NCI-H128 (cell line): ENCODE measurements at regions not wholly inside any gene's neighbourhood (a gene's known extent, or its start where the extent isn't known, plus 50 kb on each side); places are given as distances from the start of the nearest gene placed in this dataset.
A peak's percentile ranks its signal among the peaks of the same experiment; 100 is the strongest.

Source experiments
- DNase-seq: peaks from one replicate; lab custom pipeline; 2025; ENCODE audit not compliant: unreplicated experiment; lab: John Stamatoyannopoulos, UW

- no peak for DNase-seq
Observed at GRCh38 chr9:26086396-26086795, 408.2 kb upstream of the TUSC1 start.

DNA sequence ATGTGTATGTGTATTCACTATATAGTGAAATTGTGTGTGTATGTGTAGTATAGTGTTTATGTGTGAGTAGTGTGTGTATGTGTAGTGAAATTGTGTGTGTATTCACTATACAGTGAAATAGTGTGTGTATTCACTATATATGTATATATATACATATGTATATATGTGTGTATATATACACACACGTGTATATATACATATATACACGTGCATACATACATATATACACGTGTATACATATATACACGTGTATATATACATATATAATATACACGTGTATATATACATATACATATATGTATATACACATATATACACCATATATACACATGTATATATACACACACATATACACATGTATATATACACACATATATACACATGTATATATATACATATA is 403.6 kb upstream of the TUSC1 start:
- DNase-seq = no peak

DNA sequence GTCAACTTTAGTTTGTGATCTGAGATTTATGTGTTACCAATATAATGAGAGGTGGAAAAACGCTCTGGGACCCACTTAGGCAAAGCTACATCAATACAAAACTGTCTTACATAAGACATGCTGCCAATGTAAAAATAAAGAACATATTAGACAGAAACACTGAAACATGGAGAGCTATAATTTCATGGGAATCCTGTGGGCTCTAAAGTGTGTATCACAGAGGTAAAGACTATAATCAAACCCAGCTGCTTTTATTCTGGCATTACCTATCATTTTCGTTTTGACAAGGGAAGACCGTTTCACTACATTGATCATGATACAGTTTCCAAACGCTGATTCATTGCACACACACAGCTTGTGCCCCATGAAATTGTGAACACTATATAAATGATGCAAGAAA is 400.5 kb upstream of the TUSC1 start:
- DNase-seq = no peak

DNA sequence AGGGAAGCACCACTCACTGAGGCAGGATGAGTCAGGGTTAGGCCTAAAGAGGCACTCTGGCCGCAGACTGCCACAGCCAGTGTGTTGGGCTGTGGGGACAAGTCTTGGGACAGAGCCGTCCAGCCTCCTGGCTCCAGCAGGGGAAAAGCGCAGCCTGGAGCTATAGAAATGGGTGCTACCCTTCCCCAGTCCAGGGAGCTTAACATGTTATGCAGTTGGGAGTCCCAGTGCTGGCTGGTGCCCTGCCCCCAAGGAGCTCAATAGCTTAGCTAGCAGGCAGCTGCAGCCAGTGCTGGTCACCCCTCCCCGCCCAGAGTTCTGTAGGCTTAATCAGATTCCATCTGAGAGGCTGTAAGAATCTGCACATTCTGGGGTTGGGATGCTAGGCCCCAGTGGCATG is 399.6 kb upstream of the TUSC1 start:
- DNase-seq = no peak

DNA sequence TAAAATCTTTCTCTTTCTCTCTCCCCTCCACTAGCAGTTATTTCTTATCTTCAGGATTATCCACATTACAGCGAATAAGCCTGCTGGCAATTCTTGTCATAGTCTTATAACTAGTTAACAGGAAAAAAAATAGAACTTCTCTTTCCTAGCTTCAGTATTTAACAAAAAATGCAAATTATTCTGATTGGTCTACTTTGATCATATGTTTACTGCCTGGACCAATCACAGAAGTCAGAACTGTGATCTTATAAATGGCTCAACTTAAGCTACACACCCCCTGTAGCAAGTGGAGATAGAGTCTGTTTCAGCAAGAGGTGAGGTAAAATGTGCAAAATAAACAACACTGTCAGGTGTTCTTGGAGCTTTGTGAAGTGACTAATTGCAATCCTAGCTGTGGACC is 389.4 kb upstream of the TUSC1 start:
- no peak for DNase-seq

DNA sequence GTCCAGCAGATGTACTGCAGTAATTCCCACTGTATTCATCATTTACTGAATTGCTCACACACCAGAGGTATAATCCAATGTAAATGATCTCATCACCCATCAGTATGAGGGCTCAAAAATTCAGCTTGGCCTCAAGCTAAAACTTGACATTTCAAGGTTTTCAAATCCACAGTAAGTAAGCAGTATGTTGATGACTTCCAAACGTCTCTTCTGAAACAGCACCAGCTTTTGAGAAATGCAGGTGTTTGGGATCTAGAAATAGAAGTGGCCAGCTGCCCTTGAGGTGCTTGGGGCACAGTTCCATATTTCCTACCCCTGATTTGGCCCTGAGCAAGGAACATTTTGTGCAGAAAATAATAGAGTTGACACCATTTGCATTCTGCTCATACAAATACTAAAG is 388.0 kb upstream of the TUSC1 start:
- no peak for DNase-seq

DNA sequence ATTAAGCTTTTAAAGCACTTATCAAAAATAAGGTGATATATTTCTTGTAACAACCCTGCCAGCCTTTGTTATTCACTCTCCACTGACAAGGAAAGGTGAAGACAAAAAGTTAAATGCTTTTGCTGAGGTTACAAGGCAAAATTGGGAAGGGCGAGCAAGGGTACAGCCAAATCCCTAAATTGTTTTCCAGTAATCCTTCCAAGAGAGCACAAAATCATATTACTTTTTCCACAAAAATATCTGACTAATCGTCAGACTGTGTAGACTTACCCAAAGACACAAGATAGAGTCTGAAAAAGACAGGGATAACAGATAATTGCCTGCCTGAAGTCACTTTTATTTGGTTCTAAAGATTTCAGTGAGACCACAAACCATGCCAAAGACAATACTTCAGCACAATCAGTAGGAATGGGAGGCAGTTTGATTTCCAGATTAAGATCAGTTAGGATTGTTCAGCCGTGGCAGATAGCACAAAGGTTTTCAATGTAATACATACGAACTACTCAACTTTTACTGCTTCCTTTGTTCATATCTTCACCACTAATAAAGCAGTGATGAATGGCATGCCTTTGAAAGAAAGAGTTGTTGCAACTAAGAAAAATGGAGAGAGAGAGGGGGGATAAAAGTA is 383.8 kb upstream of the TUSC1 start:
- no peak for DNase-seq

GRCh38 chr9:26058111-26058895 is 380.1 kb upstream of the TUSC1 start:
- DNase-seq = no peak

DNA sequence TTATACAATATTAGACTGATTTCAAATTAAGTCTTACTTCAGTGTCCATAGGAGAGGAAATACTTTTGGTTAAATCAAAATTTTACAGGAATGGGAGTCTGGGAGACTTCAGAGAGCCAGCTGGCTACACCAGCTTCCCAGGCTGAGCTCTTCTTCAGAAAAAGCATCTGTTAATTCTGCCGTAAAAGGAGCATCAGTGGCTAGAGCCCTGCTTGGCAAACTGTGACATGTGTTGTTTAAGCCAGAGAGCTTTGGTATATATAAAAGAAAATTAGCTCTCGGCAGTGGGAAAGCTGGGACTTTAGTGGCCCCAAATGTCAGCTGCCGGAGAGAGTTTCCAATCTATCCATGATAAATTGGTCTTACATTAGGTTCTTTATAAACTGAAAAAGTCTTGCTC is 378.8 kb upstream of the TUSC1 start:
- DNase-seq = no peak

DNA sequence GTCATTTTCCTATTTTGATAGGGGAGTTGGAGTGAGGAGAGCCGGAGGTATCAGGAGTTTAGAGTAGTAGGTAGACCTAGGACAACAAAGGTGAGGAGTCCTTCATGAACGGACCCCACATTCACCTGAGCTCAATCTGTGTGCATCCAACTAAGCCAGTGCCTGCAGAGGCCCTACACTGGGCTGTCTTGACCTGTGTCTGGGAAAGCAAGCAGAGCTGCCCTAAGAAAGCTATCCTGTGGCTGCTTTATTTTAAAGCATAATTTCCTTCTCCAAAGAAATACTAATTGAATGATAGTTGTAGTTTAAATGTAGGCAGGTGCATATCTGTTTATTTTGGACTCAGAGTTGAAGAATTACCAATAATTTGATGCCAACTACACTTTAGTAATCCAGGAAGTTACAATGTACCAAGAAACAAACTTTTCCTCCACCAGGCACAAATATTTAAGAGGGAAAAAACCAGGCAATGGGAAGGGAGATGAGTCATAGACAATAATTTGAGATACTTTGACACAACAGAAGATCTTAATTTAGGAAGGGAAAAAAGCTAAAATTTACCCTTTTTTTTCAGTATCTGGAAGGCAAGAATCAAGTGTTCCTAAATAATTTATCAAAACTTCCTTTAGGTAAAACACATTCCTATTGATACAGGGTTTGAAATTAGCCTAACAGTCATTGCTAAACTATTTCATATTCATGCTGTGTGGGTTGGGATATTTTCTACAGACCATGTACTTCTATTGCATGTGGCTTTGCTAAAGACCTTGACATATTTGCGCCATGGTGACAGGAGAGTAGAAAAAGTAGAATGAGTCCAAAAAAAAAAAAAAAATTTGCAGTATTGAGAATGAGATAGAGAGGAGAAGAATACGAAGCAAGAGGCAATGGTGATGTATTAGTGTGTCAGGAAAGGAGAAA is 376.6 kb upstream of the TUSC1 start:
- DNase-seq = no peak

GRCh38 chr9:26053954-26054353 is 375.7 kb upstream of the TUSC1 start:
- DNase-seq = no peak

GRCh38 chr9:26043431-26043830 is 365.2 kb upstream of the TUSC1 start:
- DNase-seq = no peak

DNA sequence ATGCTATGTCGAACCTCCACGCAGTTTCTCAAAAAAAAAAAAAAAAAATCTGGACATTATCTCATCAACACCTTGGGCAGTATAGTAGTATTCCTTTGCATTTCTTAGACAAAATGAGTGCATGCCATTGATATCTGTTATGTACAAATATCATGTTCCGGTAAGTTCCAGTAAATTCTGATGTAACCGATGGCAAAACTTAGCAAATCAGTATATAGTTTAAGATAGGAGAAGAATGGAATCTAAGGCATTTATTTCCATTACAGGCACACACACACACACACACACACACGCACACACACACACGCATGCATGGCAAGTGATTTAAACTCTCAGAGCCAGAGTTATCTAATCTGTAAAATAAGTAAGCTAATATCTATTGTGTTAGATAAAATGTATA is 356.5 kb upstream of the TUSC1 start:
- DNase-seq = no peak

- DNase-seq = no peak
Observed at GRCh38 chr9:26033336-26033735, 355.1 kb upstream of the TUSC1 start.

DNA sequence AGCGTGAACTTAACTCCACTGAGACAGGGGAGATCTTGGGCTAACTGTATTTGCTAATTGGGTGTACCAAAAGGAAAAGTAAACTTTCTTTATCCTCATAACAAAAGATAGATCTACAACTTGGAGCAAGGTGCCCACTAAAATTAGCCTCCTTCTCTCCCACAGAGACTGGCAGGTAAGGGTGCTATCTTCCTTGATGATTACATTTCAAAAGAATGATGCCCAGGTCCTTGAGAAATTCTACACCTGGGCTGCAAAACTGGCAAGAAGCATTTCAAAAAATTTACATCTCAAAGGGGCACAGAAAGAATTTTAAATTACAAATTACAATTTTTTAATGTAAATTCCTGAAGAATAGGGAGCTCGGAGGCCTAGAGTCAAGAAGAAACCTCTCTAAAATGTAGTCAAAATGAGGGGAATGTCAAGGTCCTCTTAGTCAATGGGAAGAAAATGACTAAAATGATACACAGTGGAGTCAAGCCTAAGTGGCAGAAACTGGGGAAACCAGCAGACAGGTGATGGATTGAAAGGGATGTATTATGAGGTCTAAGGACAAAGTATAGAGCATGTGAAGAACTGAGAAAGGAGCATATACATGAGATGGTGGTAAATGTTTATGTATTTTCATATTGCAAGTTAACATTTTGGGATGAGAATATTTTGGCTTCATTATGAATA is 348.3 kb upstream of the TUSC1 start:
- no peak for DNase-seq

DNA sequence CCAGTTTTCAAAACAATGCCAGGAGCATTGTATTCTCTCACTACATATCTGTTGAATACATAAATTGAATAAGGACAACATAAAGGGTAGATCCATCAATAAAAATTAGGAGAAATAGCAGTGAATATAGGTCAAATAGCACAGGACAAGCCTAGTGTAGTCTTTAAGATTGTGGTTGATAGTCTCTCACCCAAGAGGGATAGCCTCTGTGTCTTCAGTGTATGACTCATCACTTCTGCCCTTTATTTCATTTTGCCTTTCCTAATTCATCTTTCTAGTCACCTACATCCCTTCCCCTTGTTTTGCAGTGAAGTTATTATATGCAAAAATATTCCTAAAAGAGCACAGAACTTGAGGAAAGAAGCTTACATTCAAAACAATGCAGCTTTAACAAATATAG is 335.0 kb upstream of the TUSC1 start:
- DNase-seq = no peak

- no peak for DNase-seq
Observed at GRCh38 chr9:26012797-26013196, 334.6 kb upstream of the TUSC1 start.

GRCh38 chr9:25994605-25995004 is 316.4 kb upstream of the TUSC1 start:
- no peak for DNase-seq

DNA sequence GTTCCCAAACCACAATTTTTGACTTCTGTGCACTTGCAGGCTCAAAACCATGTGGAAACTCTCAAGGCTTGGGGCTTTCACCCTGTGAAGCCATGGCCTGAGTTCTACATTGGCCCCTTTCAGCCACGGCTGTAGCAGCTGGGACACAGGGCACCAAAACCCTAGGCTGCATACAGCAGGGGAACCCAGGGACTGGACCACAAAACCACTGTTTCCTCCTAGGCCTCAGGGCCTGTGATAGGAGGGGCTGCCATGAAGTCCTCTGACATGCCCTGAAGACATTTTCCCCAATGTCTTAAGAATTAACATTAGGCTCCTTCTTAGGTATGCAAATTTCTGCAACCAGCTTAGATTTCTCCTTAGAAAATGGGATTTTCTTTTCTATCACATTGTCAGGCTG is 312.1 kb upstream of the TUSC1 start:
- no peak for DNase-seq

- no peak for DNase-seq
Observed at GRCh38 chr9:25975667-25976066, 297.4 kb upstream of the TUSC1 start.

DNA sequence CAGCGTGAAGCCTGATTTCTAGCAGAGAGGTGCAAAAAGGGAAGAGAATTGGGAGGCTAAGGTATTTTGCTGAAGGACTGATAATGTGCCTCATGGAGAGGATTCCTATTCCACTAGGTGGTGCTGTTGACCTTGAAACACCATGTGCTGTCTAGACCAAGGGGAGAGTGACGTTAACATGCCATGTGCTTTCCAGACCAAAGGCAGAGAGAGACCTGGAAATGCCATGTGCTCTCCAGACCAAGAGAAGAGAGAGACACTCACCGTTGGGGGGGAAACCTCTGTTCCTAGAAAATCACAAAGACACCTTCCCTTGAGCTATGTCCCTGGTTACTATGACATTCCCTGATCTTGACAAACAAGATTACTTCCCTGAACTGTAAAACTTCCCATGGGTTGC is 286.0 kb upstream of the TUSC1 start:
- DNase-seq = peak; percentile 4
